GM21717 (cell line): ENCODE measurements at regions not wholly inside any gene's neighbourhood (a gene's known extent, or its start where the extent isn't known, plus 50 kb on each side); places are given as distances from the start of the nearest gene placed in this dataset.

Experiments used
- ATAC-seq: cut with Tn5 transposase; IDR thresholded peaks from one replicate; pipeline ENCODE4 v1.9.1; 2021; ENCODE audit warnings: mild to moderate bottlenecking, moderate library complexity; ENCODE audit not compliant: unreplicated experiment

DNA sequence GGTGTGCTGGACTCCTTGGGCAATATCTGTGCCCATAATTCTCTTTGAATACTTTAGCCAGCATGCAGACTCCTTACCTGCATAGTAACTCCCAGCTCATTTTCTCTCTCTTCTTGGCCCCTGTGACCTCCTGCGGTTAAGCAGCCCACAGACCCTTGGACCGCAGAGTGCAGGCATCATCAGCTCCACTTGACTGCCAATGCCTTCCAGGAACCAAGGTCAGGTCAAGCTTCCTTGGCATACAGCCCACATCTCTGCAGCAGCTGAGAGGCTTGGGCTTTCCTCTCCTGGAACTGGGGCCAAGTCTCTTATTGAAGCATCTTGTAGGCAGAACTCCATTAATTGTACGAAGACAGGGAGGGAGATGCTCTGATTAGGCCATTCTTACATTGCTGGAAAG, 130.1 kb upstream of the PIEZO2 start:
- ATAC-seq = no peak

DNA sequence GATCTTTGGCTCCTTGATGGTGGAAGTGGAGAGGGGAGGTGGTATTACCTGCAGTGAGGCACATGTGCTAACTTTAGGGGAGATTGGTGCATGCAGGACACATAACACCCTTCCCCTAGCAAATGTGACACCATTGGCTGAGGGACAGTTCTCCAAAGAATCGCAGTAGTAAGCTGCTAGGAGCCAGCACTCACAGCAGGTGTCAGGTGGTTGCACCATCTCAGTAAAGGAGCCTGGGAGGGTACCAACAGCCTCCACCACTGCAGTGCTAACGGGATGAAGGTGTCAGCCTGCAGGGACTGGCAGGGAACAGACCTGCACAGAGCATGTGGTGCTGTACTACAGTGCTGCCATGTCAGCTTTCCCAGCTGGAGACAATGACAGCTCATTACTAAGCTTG, 127.3 kb upstream of the PIEZO2 start:
- ATAC-seq = no peak

DNA sequence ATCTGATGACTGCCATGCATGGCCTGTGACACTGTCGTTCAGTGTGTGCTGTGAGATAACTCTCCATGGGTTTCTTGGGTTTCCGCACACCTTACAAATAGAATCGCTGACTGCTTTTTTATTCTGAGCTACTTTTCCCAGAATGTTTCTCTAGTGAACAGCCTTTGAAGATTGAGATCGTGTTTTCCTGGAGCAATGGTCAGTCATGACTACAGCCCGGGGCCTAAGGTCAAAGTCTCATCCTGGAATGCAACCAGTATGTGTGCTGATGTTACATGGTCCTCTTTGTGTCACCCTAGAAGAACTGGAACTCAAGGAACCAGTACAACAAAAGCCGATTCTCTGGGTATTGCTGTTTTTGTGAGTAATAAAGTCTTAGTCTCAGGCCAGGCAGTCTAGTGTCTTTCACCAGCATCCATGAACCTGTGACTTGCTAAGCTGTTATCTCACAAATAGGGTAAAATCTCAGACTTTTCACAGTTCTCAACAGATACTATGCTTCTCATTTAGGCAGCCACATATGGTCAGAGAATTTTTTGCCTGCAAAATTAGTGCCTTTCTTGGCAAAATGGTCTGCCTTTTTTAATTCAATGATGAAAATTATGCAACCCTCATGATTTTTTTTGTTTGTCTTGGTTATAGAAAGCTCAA, 124.9 kb upstream of the PIEZO2 start:
- ATAC-seq = no peak

DNA sequence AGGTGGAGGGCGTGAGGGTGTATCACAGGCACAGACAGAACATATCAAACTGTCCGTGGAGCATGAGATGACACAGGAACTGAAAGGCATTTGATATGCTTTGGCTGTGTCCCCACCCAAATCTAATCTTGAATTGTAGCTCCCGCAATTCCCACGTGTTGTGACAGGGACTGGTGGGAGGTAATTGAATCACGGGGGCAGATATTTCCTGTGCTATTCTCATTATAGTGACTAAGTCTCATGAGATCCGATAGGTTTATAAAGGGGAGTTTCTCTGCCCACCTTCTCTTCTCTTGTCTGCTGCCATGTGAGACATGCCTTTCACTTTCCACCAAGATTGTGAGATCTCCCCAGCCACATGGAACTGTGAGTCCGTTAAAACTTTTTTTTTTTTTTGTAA, 123.1 kb upstream of the PIEZO2 start:
- no peak for ATAC-seq

DNA sequence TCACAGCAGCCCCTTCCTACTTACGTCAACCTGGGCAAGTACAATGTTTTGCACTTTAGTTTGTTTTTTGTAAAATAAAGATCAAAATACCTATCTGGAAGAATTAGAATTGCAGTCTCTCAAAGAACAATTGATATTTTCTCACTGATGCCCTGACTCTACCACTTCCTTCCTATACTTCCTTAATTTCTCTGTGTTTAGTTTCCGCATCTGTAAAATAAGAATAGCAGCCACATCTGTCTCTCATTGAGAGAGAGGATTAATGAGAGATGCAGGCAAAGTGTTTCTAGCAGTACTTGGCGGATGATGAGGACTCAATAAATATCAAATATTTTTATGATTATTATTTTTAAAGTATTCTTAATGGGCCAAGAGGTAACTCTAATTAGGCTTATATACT, 122.6 kb upstream of the PIEZO2 start:
- ATAC-seq = no peak

DNA sequence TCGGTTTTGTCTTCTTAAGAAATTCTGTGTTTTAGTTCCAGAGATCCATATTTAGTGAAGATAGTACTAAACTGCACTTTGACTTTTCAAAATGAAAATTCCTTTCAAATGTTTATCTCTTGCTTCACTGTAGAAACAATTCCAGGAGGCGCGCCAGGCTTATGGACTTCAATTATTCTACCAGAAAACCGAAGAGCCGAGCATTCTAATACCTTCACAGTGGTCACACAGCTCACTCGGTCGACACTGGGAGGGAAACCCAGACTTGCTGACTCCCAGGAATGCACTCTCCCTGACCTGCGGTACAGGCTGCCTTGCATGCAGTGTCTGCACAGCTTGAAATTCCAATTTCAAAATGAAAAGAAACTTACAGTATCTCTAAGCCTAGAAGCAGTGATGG, 119.9 kb upstream of the PIEZO2 start:
- ATAC-seq = no peak

DNA sequence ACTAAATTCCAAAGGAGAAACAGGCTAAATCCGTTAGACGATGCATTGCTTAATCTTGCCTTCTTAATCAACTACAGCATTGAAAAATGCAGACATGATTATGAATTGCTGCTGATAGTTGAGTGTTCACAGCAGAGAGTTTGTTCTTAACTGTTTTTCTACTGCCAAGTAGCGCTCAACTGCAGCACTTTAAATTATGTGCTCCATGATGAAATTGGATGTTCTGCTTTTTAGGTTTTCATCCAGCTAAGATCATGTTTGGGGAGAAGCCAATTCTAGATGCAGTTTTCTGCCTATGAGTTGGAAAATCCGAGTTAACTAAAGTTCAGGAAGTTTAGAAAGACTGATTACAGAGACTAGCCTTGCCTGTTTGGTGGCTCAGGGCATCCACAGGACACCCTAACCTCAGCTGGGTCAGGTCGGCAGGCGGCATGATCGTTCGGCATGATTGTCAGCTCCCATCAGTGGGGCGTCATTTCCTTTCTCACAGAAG, 119.4 kb upstream of the PIEZO2 start:
- ATAC-seq = no peak

DNA sequence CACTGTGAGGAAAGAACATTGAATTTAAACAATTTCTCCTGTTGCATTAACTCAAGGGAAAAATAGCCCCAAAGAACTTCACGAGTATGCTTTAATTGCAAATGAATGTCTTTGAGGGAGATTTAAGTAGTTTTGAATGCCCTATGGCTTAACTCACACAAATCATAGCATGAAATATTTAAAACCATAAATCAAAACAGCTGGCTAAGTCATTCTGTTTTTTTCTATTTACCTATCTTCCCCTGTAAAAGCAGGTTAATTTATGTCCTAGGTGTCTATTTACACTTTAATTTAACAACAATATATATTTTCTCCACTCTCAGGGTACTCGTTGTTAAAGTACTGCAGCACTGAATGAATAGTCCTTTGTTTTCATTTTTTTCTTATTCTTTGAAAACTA, 118.8 kb upstream of the PIEZO2 start:
- no peak for ATAC-seq

DNA sequence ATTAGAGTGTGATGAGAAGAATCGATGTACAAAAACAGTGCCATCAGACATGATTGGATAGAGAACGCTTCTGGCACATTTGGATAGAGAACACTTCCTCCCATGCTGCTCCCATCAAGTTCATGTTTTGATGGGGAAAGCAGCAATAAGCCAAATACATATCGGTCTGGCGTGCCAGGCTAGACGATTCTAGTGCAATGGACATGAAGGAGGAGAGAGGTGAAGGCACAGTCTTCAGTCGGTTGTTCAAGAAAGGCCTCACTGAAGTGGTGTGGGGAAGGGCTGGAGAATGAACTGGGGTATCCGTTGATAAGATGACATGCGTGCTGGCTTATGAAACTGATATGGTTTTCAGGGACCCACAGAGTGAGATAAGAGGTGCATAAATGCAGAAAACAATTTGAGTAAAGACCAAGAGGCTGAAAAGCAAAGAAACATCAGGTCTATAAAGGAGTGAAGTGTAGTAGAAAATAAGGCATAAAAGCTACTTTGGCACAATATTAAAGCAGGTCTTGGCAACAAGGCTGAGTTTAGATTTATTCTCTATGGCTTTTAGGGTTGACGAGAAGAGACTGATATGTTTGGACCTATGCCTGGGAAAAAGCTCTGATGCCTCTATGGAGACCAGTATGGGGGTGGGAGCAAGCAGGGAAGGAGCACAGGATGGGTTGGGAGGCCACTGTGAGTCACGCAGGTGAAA, 117.6 kb upstream of the PIEZO2 start:
- no peak for ATAC-seq

DNA sequence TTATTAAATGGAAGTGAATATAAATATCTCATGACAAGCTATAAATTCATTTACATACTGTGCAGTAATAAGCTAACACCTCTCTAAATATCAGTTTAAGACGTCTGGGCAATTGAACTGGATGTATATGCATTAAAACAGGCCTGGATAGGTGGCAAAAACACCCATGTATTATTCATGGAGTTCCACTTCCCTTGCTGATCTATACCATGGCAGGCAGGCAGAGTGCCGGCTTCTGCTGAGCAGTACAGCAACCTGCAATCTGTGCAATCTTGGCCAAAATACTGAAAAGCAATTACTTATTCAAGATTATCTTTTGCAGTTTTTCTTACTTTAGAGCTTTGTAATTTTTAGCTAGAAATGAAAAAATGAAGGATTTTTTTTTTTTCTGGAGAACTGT, 112.1 kb upstream of the PIEZO2 start:
- ATAC-seq = no peak

DNA sequence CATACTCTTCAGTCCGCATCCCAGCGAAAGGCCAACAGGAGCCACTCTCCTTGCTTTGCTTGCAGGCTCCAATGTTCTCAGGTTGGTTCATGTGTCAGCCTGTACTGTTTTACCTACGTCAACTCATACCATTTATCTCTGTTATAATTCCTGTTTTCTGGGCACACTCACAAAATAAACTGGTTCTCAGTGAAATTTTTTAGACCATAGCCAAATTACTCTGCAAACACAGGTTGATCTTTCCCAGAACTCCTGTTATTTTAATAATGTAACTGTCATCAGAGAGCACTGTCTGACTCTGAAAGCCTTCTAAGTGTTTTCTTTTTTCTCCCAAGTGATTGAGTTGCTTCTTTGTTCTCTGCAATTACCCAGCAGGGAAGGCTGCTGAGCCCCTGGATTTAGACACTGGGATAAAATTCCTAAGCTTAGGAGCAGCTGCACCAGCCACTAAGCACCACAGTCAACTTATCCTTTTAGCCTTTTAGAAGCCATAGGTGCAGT, 111.6 kb upstream of the PIEZO2 start:
- no peak for ATAC-seq

DNA sequence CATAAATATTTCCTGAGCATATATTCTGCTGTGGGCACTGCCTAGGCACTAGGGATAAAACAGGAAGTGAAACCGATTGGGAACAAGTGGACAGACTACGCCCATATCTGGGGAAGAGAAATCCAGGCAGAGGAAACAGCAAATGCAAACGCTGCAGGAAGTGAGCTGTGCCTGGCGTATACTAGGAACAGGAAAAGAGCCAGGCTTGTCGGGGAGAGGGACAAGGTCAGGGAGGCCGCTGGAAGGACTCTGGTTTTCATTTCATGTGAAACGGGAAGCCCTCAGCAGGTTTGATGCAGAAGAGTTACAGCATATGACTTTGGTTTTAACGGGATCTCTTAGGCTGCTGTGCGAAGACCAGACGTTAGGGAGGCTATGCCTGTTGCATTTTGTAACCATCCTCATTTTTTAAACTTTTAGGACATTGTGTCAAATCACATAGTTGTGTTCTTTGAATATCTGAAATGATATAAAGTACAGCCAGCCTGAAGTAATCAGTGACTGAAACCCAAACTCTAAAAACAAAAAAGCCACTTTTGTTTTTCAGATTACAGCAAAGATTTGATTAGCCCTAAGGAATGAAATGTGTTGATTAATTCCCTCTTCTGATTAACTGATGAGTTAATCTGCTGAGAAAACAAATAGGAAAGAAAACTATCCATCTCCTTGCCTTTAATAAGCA, 110.2 kb upstream of the PIEZO2 start:
- no peak for ATAC-seq

DNA sequence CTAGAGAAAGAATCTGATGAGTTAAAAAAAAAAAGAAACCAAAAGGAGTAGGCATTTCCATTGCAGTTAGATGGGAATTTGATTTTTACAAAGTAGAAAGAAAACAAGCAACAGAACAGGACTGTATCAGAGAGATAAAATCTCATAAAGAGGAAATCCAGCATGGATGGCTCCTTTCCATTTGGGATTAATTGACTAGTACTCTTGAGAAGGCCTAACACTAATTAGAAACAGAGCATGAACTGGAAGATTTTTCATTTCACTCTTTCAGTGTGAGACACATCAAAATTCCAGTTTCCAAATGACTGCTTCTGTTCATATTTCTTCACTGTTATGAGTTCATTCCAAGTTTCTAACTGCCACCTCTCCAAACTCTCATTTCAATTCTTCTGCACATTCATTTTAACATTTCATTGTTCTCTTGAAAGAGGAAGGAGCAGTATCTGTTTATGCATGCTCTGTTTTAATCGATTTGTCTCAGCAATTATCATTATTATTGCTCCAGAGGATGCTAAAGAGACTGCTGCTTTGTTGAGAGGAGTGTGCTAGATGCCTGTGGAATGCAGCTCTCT, 108.8 kb upstream of the PIEZO2 start:
- no peak for ATAC-seq

DNA sequence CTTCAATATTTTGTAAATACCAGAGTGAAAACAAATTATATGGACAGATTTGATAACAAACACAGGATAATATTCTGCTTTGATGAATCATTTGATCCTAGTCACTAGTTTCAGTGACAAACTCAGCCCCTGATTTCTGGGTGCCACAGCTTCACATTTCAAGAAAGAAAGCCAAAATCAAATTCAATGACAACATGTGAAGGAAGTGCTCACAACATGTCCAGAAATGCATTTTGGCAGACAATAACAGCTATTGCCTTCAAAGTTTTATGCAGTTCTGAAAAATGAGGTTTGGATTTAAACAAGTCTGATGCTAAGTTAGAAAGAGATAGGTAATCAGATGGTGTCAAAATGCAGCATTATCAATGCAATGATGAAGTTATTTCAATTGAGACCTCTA, 106.9 kb upstream of the PIEZO2 start:
- no peak for ATAC-seq

DNA sequence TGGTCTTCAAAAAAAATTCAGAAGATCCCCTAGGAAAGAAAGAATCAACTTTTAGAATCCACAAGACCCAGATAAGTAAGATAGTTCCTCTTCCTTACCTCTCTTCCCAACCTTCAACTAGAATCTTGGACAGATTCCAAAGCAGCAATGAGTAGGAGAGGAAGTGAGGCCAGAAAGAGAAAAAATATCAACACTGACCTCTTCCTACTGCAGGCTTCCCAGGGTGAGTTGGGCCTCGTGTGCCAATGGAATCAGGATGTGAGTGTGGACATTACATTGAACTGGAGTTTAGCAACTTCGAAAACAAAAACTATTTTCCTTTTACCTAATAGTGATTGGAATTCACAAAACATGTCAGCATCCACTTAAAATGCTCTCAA, 102.5 kb upstream of the PIEZO2 start:
- ATAC-seq = no peak

DNA sequence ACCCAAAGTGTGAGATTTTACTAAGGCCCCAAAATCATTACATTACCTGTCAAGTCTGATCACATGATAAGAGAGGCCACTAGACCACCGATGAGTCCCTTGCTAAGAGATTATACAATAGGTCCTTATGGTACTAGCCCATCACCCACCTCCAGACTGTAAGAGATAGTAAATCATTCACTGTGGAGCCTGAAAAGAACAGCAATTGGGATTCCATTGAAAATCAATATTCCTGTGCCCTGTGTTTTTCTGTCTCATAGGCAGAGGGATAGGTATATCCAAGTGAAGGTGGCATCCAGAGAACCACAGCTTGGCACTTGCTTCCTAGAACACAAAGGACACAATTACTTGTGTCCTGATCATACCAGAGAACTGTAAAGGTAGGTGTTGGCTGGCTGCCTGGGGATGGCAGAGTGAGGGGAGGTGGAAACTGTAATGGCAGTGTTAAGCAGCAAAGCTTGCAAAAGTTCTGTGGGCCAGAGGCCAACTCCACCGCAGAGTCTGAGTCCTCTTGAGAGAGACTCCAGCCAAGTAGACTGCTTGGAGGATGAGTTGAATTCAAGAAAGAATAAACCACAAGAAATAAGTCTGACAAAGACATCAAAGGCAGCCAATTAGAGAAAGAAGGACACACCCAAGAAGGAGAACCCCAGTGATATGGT, 102.0 kb upstream of the PIEZO2 start:
- no peak for ATAC-seq

DNA sequence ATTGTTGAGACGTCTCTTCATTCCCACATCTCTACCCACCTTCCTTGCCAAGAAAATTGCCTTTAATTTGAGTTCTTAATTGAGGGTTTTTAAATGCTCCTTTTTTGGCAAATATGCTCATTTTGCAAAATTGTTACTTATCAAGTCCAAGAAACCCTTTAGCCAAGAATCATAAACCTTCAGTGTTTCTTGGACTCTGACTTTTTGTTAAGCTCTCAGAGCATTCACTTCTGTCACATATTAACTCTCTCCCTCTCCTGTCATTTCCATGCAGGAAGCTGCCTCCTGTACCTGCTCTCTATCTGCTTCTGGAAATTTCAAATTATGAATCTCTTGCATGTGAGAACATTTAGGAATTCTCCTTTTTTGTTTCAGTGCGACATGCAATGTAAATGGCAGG, 100.0 kb upstream of the PIEZO2 start:
- ATAC-seq = no peak

DNA sequence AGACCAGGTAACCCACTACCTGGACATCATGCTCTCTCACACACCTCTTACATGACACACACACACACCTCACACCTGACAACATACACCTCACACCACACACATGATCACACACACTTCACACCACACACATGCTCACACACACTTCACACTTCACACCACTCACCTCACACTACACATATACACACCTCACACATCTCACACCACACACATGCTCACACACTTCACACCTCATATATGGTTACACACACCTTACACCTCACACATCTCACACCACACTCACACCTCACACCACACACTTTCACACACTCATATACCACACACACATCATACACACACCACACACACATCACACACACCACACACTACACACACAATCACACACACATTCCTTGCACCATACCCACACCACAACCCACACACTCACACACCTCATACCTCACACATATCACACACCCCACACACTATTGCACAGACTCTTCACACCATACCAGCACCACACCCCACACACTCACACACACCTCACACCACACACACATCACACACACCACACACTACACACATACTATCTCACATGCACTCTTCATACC, 98.1 kb upstream of the PIEZO2 start:
- ATAC-seq = no peak

DNA sequence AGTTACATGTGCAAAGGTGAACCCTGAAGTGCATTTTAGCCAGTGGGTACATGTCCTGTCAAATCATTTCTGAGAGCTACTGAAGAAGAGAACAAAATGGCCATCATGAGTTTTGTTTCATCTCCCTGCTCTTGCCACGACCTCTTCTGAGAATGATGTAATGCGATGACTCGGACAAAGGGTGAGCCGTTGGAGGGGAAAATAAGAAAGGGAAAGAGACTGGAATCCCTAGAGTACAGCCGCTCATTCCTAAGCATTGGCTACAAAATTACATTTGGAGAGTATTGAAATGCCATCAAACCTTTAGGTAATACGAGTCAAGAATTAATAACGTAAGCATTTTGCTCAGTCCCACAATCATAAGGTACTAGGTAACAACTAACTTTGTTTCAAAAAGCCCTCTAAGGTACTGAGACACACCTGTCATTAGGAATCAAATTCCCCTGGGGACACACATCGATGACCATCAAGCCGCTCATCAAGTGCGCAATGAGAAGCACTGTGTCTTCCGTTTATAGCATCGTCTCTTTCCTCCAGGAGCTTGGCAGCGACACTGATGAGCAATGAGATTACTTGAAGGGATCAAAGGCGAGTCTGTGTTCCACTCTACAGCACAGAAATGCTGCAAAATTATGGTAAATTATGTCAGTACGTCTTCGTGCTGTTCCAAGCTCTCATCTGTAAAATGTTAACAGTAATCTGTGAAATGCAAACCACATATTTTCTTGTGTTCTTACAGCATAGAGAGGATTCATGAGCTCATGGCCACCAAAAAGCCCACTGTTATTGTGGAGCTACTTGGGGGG, 97.3 kb upstream of the PIEZO2 start:
- no peak for ATAC-seq

DNA sequence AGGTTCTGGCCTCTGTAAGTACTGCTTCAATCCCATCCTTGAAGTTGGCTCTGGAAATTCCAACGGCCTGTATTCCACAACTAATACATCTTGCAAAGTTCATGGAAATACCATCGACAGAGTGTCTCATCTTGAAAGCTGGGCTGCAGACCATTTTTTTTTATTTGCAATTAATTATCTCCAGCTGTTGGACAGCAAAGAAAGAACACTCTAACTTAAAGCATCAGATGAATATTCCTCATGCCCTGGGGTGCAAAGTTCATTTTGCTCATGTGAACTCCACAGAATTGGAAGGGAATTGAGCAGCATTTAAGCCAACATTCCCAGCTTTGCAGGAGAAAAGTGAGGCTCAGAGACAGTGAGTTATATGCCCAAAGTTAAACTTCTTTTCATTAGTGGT, 96.5 kb upstream of the PIEZO2 start:
- no peak for ATAC-seq
